OCI-LY3 (cell line): ENCODE measurements at regions not wholly inside any gene's neighbourhood (a gene's known extent, or its start where the extent isn't known, plus 50 kb on each side); places are given as distances from the start of the nearest gene placed in this dataset.

ENCODE experiments used
- H2AFZ ChIP-seq: fragments of 200-600, 300-600 bp; shearing (Covaris generic); 2 replicates; pipeline ENCODE4 v1.6.0; 2014; ENCODE audit warnings: antibody characterized with exemption, low read depth, low read length
- H3K27ac ChIP-seq: fragments of 200-600, 300-600 bp; sonication (generic); 2 replicates; pipeline ENCODE4 v1.5.1; 2014; ENCODE audit warnings: mild to moderate bottlenecking, low read length, moderate library complexity, mixed read lengths
- H3K27me3 ChIP-seq: fragments of 200-600, 300-600 bp; sonication (generic); 2 replicates; pipeline ENCODE4 v1.6.1; 2014; ENCODE audit warnings: low read depth, low read length, mixed read lengths
- H3K36me3 ChIP-seq: fragments of 200-600, 300-600 bp; sonication (generic); replicated peaks from 2 replicates; pipeline ENCODE3; 2014; ENCODE audit warnings: low read depth, low read length, mixed read lengths
- H3K4me1 ChIP-seq: fragments of 300-600, 200-600 bp; sonication (generic); 2 replicates; pipeline ENCODE4 v1.6.1; 2014; ENCODE audit warnings: low read length, mixed read lengths
- H3K4me2 ChIP-seq: fragments of 200-600, 300-600 bp; sonication (generic); 2 replicates; pipeline ENCODE4 v1.6.1; 2014; ENCODE audit warnings: low read length, mixed read lengths
- H3K4me3 ChIP-seq: fragments of 300-600, 200-600 bp; sonication (generic); 2 replicates; pipeline ENCODE4 v1.5.1; 2014; ENCODE audit warnings: antibody characterized with exemption, mild to moderate bottlenecking, low read length, moderate library complexity
- H3K79me2 ChIP-seq: fragments of 300-600, 200-600 bp; shearing (Covaris generic); 2 replicates; pipeline ENCODE4 v1.6.1; 2014; ENCODE audit warnings: mild to moderate bottlenecking, low read length, mixed read lengths
- H3K9ac ChIP-seq: fragments of 300-600, 200-600 bp; shearing (Covaris generic); 2 replicates; pipeline ENCODE4 v1.6.0; 2014; ENCODE audit warnings: mild to moderate bottlenecking, low read length, moderate library complexity
- H3K9me3 ChIP-seq: fragments of 200-600, 300-600 bp; shearing (Covaris generic); 2 replicates; pipeline ENCODE4 v1.6.1; 2014; ENCODE audit warnings: low read length, mixed read lengths; ENCODE audit not compliant: insufficient read depth
- H4K20me1 ChIP-seq: fragments of 200-600, 300-600 bp; sonication (generic); 2 replicates; pipeline ENCODE4 v1.6.1; 2016; ENCODE audit warnings: low read length, mixed read lengths; ENCODE audit not compliant: insufficient read depth
- CTCF ChIP-seq: fragments of 200-600, 300-600 bp; sonication (generic); IDR thresholded peaks from 2 replicates; pipeline ENCODE4 v1.5.1; 2014; ENCODE audit warnings: antibody characterized with exemption, low read length, low read depth
- EZH2phosphoT487 ChIP-seq: fragments of 200-600 bp; shearing (Covaris generic); IDR thresholded peaks from 2 replicates; pipeline ENCODE4 v1.6.1; 2018; ENCODE audit warnings: antibody characterized with exemption, mixed run types, low read depth

GRCh38 chr1:59026472-59026948, 242.7 kb upstream of the JUN start:
- H3K36me3 ChIP-seq: peaks cover 3% of the 10 kb centered on the region
- TF ChIP-seq CTCF: no peak
- no peak for TF ChIP-seq EZH2phosphoT487
- peak overlapping the region; percentile 19; the same call in 1 of the 2 replicates for H3K9ac ChIP-seq
- peak overlapping the region; percentile 51 for H3K4me2 ChIP-seq
- no peaks in the 10 kb centered on the region for H3K9me3 ChIP-seq
- no peaks in the 10 kb centered on the region for H3K79me2 ChIP-seq
- peak overlapping the region; percentile 77 for H3K27ac ChIP-seq
- 0 out of 2 replicates have a peak overlapping the region, but pooled peaks have one; percentile 3 for H2AFZ ChIP-seq
- H3K4me1 ChIP-seq: peaks cover 23% of the 10 kb centered on the region
- no peaks in the 10 kb centered on the region for H4K20me1 ChIP-seq
- no peaks in the 10 kb centered on the region for H3K27me3 ChIP-seq
- H3K4me3 ChIP-seq: no peak overlapping the region

- TF ChIP-seq CTCF (no peak), EZH2phosphoT487 (no peak)
- Histone ChIP-seq H4K20me1 (no peaks in the 10 kb centered on the region), H3K4me2 (no peak overlapping the region; the same call in 1 of the 2 replicates), H2AFZ (no peak overlapping the region), H3K4me3 (no peak overlapping the region), H3K4me1 (peaks cover 23% of the 10 kb centered on the region), H3K27me3 (no peaks in the 10 kb centered on the region), H3K9ac (no peak overlapping the region), H3K79me2 (no peaks in the 10 kb centered on the region), H3K27ac (peak overlapping the region; percentile 77; the same call in 1 of the 2 replicates), H3K9me3 (no peaks in the 10 kb centered on the region), H3K36me3 (peaks cover 3% of the 10 kb centered on the region)
These were observed 243.3 kb upstream of the JUN start for GRCh38 chr1:59027177-59027576.

- no peak overlapping the region for H3K9ac ChIP-seq
- no peaks in the 10 kb centered on the region for H3K79me2 ChIP-seq
- no peaks in the 10 kb centered on the region for H3K27me3 ChIP-seq
- H3K9me3 ChIP-seq: no peaks in the 10 kb centered on the region
- H3K4me3 ChIP-seq: no peak overlapping the region
- no peak overlapping the region for H3K4me2 ChIP-seq
- H2AFZ ChIP-seq: no peak overlapping the region
- TF ChIP-seq EZH2phosphoT487 (no peak), CTCF (no peak)
- peaks cover 3% of the 10 kb centered on the region for H3K36me3 ChIP-seq
- H4K20me1 ChIP-seq: no peaks in the 10 kb centered on the region
- H3K4me1 ChIP-seq: peaks cover 23% of the 10 kb centered on the region
- H3K27ac ChIP-seq: no peak overlapping the region
These were observed 244.2 kb upstream of the JUN start for GRCh38 chr1:59028048-59028447.

GRCh38 chr1:59029411-59030167, 245.7 kb upstream of the JUN start:
- Histone ChIP-seq H3K4me3 (no peak overlapping the region), H3K27me3 (no peaks in the 10 kb centered on the region), H3K4me2 (no peak overlapping the region), H3K36me3 (peaks cover 3% of the 10 kb centered on the region), H3K27ac (no peak overlapping the region), H3K9ac (no peak overlapping the region), H3K79me2 (no peaks in the 10 kb centered on the region), H4K20me1 (no peaks in the 10 kb centered on the region), H3K4me1 (peaks cover 23% of the 10 kb centered on the region), H2AFZ (no peak overlapping the region), H3K9me3 (no peaks in the 10 kb centered on the region)
- TF ChIP-seq CTCF (no peak), EZH2phosphoT487 (no peak)
